HG02943 (cell line): ENCODE measurements at regions not wholly inside any gene's neighbourhood (a gene's known extent, or its start where the extent isn't known, plus 50 kb on each side); places are given as distances from the start of the nearest gene placed in this dataset.

Source experiments
- ATAC-seq: cut with Tn5 transposase; IDR thresholded peaks from one replicate; pipeline ENCODE4 v1.9.1; 2021; ENCODE audit warnings: mild to moderate bottlenecking, low read depth, moderate library complexity; ENCODE audit not compliant: unreplicated experiment

DNA sequence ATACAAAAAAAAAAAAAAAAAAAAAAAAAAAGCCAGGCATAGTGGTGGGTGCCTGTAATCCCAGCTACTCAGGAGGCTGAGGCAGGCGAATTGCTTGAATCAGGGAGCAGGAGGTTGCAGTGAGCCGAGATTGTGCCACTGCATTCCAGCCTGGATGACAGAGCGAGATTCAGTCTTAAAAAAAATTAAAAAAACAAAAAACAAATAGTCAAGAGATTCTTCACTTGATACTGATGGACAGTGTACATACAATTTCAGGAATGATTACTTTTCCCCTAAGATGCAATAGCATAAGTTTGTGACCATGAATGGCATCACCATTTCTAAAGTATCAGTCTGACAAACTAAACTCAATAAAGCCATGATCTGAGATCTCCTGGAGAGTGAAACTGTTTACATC lies 60.8 kb upstream of the IVNS1ABP start:
- ATAC-seq: no peak

DNA sequence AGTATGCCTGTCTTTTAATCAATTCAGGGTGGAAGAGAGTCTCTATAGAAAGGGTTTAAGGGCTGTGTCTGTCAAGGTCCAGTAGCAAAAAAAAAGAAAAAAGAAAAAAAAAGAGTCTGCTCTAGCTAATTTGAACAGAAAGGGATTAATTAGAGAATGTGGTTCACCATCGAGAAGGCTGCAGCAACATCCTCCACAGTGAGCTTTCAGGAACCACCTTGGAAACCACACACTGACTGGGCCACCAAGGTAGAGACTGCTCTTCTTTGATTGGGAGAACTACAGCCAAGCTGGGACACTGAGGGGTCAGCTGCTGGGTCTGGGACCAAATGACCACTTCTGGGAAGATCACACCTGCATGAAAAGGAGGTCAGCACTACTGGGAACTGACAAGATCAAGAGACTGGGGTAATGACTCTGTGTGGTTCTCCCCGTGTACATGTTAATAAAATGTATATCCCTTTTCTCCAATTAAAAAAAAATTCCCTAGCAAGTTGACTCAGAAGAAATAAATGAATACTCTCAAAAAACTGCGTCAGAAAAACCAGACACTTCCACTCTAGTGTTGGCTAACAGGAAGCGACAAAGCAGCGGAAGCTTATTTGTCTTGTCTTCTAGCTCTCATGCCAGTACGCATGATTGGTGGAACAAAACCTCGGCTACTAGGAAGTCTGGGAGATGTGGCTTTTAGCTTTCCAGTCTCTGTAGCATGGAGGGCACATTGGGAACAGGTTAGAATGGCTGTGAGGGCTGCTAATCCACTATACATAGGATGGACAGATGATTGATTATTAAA lies 60.0 kb upstream of the IVNS1ABP start:
- ATAC-seq: no peak

DNA sequence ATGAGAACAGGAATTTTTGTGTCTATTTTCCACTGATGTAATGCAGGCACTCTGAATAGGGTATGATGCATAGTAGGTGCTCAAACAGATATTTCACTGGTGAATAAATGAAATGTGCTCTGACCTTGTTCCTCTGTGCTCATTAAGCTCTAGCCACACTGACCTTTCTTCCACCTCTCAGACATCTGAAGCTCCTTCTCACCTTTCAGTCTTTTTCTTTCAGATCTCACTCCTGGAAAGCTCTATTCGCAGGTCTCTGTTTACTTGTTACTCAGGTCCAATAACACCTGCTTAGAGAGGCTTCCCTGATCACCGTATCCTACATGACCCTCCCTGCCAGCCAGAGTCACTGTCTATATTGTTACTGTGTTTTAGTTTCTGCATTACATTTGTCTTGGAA lies 59.2 kb upstream of the IVNS1ABP start:
- ATAC-seq: no peak

DNA sequence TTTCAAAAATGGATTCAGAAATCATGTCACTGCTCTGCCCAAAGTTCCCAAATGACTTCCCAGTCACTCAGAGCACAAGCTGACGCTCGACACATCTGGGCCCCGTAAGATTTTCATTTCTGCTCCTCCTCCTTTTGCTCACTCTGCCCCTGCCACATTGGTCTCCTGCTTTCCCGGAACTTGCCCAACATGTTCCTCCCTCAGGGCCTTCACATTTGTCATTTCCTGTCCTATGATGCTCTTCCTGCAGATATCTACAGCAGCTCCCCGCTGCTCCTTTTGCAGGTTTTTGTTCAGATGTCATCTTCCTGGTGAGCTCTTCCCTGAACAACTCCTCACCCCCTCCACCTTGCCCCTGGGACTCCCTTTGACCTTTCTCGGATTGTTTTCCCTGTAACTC lies 58.5 kb upstream of the IVNS1ABP start:
- no peak for ATAC-seq

DNA sequence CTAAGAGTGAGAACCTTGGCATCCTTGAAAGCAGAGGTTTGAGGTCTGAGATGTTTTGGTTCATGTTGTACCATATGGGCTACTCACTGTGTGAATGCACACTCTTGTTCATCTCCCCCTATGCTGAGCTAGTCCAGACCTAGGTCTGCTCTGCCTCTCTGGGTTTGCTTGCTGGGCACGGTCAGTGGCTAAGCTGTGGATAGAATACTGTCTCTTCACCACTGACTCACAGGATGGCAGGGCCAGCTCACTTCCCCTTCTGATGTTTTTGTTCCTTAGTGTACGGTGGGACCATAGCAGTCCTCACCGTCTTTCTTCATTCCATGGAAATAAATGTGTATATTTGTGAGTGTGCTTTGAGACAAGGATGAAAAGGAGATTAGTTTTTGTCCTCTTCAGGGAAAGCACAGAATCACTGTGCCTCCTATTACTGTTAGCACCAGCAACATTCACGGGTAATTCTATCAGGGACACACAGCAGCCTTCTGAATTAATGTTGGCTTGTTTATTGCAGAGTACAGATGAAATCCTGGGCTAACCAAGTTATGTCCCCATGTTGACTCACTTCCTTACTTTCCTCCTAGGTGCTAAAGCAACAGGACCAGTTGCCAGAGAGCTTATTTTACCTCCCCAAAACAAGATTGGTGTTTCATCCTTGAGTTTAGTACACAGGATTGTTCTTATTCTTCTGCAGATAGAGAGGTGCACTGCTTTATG lies 56.9 kb upstream of the IVNS1ABP start:
- no peak for ATAC-seq

DNA sequence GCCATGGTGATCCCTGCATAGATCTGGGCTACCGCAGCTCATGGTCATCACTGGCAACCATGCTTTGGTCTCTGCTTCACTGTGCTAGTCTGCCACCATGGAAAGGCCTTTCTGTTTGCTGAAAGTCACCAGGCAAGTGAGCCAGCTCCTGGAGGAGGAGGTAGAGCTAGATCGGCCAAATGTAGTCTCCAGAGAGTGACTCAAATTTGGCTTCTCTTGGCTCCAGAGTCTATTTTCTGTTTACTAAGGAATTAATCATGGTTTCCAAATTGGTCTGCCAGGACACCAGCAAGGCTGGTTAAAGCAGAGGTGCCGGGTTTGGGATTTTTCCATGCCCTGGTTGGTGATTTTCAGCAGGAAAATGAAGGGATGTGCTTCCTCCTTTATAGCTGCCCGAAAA lies 52.7 kb upstream of the IVNS1ABP start:
- no peak for ATAC-seq

DNA sequence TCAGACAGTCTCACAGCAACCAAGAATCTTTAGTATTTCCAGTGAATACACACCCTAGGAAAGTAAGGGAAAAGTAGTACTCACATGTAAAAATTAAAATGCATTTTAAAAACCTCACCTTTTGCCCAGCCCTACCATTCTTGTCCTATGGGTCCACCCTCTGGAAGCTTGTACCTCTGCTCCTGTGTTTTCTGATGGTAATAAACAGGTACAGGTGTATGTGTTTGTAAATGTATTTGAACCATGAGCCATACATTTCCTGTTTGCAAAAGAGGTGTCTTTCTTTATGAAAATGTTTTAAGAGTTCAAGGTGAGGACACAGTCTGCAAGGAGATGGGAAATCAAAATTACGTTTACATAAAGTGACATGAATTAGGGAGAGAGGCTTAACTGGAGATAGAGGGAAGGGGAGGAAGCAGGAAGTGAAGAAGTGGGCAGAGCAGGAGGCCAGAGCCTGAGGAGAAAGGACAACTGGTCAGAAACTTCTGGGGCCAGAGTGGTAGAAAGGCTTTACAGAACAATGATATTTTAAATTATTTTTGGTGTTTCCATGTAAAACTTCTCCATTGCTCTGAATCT lies 52.0 kb upstream of the IVNS1ABP start:
- ATAC-seq: no peak

DNA sequence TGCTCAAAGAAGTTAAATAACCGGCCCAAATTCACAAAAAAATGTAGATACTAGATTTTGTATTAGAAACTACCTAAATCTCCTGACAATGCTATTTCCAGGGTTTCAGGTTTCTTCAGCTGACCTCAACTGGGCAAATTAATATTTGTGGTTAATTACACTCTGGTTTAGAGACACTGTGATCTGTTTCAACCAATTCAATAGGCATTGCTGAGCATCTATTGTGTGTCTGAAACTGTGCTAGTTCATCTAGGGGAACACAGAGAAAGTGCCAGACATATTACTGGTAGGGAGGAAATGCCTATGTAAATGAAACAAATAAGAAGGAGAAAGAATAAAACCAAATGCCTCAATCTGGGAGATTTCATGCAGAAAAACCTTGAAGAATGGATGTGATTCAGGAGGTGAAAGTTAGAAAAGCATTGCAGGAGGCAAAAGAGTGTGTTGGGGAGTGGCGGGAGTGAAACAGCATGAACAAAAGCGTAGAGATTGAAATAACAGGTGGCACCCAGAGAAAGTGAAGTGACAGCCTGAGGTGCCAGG lies 51.3 kb upstream of the IVNS1ABP start:
- no peak for ATAC-seq

DNA sequence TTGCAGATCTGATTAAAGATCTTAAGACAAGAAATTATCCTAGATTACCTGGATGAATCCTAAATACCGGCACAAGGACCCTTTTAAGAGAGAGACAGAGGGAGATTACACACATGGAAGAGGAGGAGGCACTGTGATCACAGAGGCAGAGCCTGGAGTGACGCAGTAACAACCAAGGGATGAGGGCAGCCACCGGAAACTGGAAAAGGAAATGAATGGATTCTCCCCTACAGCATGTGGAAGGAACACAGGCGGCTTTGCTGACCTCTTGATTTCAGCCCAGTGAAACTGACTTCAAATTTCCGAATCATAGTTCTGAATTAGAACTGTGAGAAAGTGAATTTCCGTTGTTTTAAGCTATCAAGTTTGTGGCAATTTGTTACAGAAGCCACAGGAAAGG lies 50.2 kb upstream of the IVNS1ABP start:
- ATAC-seq: no peak
